Progenitor cell of endocrine pancreas (in vitro differentiated cells): ENCODE measurements at regions not wholly inside any gene's neighbourhood (a gene's known extent, or its start where the extent isn't known, plus 50 kb on each side); places are given as distances from the start of the nearest gene placed in this dataset.

Experiments used
- DNase-seq: peaks from one replicate; pipeline ENCODE4 v3.0.0; 2021; ENCODE audit warnings: low spot score; ENCODE audit not compliant: unreplicated experiment
- H3K27ac Mint-ChIP-seq: 2 replicates; pipeline ENCODE4 v1.8.0; 2021; ENCODE audit warnings: mild to moderate bottlenecking, moderate library complexity, mixed read lengths
- H3K27me3 Mint-ChIP-seq: 2 replicates; pipeline ENCODE4 v1.8.0; 2021; ENCODE audit warnings: mixed read lengths
- H3K36me3 Mint-ChIP-seq: 2 replicates; pipeline ENCODE4 v1.8.0; 2022; ENCODE audit warnings: mixed read lengths; ENCODE audit not compliant: insufficient read depth
- H3K4me1 Mint-ChIP-seq: 2 replicates; pipeline ENCODE4 v1.8.0; 2021; ENCODE audit warnings: low read depth, mixed read lengths
- H3K4me3 Mint-ChIP-seq: 2 replicates; pipeline ENCODE4 v1.8.0; 2021; ENCODE audit warnings: low read depth, mild to moderate bottlenecking, moderate library complexity, mixed read lengths
- H3K9me3 Mint-ChIP-seq: 2 replicates; pipeline ENCODE4 v1.8.0; 2021; ENCODE audit warnings: low read depth, mixed read lengths
- CTCF ChIP-seq: fragments of 200-600 bp; sonication (generic); IDR thresholded peaks from one replicate; pipeline ENCODE4 v1.5.0; 2021; ENCODE audit warnings: antibody characterized with exemption, mild to moderate bottlenecking; ENCODE audit not compliant: unreplicated experiment

- H3K27me3 Mint-ChIP-seq: no peaks in the 10 kb centered on the region
- DNase-seq: no peak
- no peaks in the 10 kb centered on the region for H3K36me3 Mint-ChIP-seq
- no peaks in the 10 kb centered on the region for H3K4me1 Mint-ChIP-seq
- peaks cover 4% of the 10 kb centered on the region for H3K9me3 Mint-ChIP-seq
- H3K27ac Mint-ChIP-seq: no peak overlapping the region
- no peak overlapping the region for H3K4me3 Mint-ChIP-seq
- no peak for TF ChIP-seq CTCF
Measured at GRCh38 chr16:79401157-79401556, 199.4 kb downstream of the MAF start.

GRCh38 chr16:79400462-79401149 lies 199.9 kb downstream of the MAF start:
- no peak for TF ChIP-seq CTCF
- Mint-ChIP-seq H3K36me3 (no peaks in the 10 kb centered on the region), H3K9me3 (peaks cover 4% of the 10 kb centered on the region), H3K4me3 (no peak overlapping the region), H3K27ac (no peak overlapping the region), H3K4me1 (no peaks in the 10 kb centered on the region), H3K27me3 (peaks cover 1% of the 10 kb centered on the region)
- no peak for DNase-seq

GRCh38 chr16:79395591-79395990 lies 204.9 kb downstream of the MAF start:
- Mint-ChIP-seq H3K27me3 (peaks cover 24% of the 10 kb centered on the region), H3K4me3 (no peak overlapping the region), H3K9me3 (peaks cover 4% of the 10 kb centered on the region), H3K36me3 (no peaks in the 10 kb centered on the region), H3K27ac (no peak overlapping the region), H3K4me1 (no peaks in the 10 kb centered on the region)
- TF ChIP-seq CTCF: no peak
- DNase-seq: no peak

GRCh38 chr16:79394206-79394605 lies 206.3 kb downstream of the MAF start:
- TF ChIP-seq CTCF: no peak
- Mint-ChIP-seq H3K27me3 (peaks cover 26% of the 10 kb centered on the region), H3K4me3 (no peak overlapping the region), H3K27ac (no peak overlapping the region), H3K4me1 (no peaks in the 10 kb centered on the region), H3K36me3 (no peaks in the 10 kb centered on the region), H3K9me3 (peaks cover 4% of the 10 kb centered on the region)
- no peak for DNase-seq

- DNase-seq: no peak
- no peak for TF ChIP-seq CTCF
- Mint-ChIP-seq H3K27me3 (peaks cover 26% of the 10 kb centered on the region), H3K36me3 (no peaks in the 10 kb centered on the region), H3K9me3 (peaks cover 4% of the 10 kb centered on the region), H3K4me3 (no peak overlapping the region), H3K4me1 (peaks cover under 1% of the 10 kb centered on the region), H3K27ac (no peak overlapping the region)
Measured at GRCh38 chr16:79393564-79393963, 207.0 kb downstream of the MAF start.
